WTC11 (cell line): ENCODE measurements at regions not wholly inside any gene's neighbourhood (a gene's known extent, or its start where the extent isn't known, plus 50 kb on each side); places are given as distances from the start of the nearest gene placed in this dataset.

ENCODE experiments used
- ATAC-seq: fragments of 200-7000 bp; cut with Tn5 transposase; 2 replicates; pipeline ENCODE4 v1.10.0; 2021; ENCODE audit warnings: mild to moderate bottlenecking, moderate library complexity
- CTCF ChIA-PET: fragments of 300-600 bp; sonication (Branson Sonifier 250); formaldehyde crosslinking; loops from one replicate; lab custom pipeline; 2021; ENCODE audit warnings: antibody characterized with exemption; lab: Charles Lee
- POLR2A ChIA-PET: fragments of 350-600 bp; sonication (Branson Sonifier 250); formaldehyde crosslinking; loops from one replicate; lab custom pipeline; 2021; ENCODE audit warnings: antibody characterized with exemption; lab: Charles Lee
- DNase-seq: peaks from one replicate; pipeline ENCODE4 v3.0.0; 2021; ENCODE audit warnings: low spot score
- H3K27ac Mint-ChIP-seq: 2 replicates; pipeline ENCODE4 v1.8.0; 2021; ENCODE audit warnings: mixed read lengths
- H3K27me3 Mint-ChIP-seq: 2 replicates; pipeline ENCODE4 v1.8.0; 2021; ENCODE audit warnings: low read depth, mild to moderate bottlenecking, moderate library complexity, mixed read lengths
- H3K36me3 Mint-ChIP-seq: 2 replicates; pipeline ENCODE4 v1.8.0; 2021; ENCODE audit warnings: mixed read lengths
- H3K4me1 Mint-ChIP-seq: 2 replicates; pipeline ENCODE4 v1.8.0; 2022; ENCODE audit warnings: mixed read lengths
- H3K4me3 Mint-ChIP-seq: 2 replicates; pipeline ENCODE4 v1.8.0; 2021; ENCODE audit warnings: mild to moderate bottlenecking, moderate library complexity, mixed read lengths
- H3K9me3 Mint-ChIP-seq: 2 replicates; pipeline ENCODE4 v1.8.0; 2021; ENCODE audit warnings: mixed read lengths
- AFF4 ChIP-seq: sonication (generic); formaldehyde crosslinking; IDR thresholded peaks from 2 replicates; pipeline ENCODE4 v1.8.1; 2023; ENCODE audit warnings: mild to moderate bottlenecking, missing genetic modification reagents, borderline replicate concordance
- E2F1 ChIP-seq: sonication (generic); formaldehyde crosslinking; IDR thresholded peaks from 2 replicates; pipeline ENCODE4 v1.8.0; 2022; ENCODE audit warnings: mild to moderate bottlenecking, missing genetic modification reagents
- ELF4 ChIP-seq: sonication (generic); formaldehyde crosslinking; IDR thresholded peaks from 2 replicates; pipeline ENCODE4 v1.8.1; 2022; ENCODE audit warnings: low read depth, mild to moderate bottlenecking, moderate library complexity, missing genetic modification reagents
- FOXJ3 ChIP-seq: sonication (generic); formaldehyde crosslinking; IDR thresholded peaks from 2 replicates; pipeline ENCODE4 v1.9.0; 2021; ENCODE audit warnings: missing genetic modification reagents, mild to moderate bottlenecking, borderline replicate concordance
- FOXP4 ChIP-seq: sonication (generic); formaldehyde crosslinking; IDR thresholded peaks from 2 replicates; pipeline ENCODE4 v1.8.0; 2022; ENCODE audit warnings: mild to moderate bottlenecking, missing genetic modification reagents
- JAZF1 ChIP-seq: fragments of 250-450 bp; sonication (Bioruptor Pico); IDR thresholded peaks from 2 replicates; pipeline ENCODE4 v1.9.0; 2021; ENCODE audit warnings: moderate library complexity, mild to moderate bottlenecking, inconsistent platforms
- MAX ChIP-seq: sonication (generic); formaldehyde crosslinking; IDR thresholded peaks from 2 replicates; pipeline ENCODE4 v1.8.0; 2022; ENCODE audit warnings: mild to moderate bottlenecking, missing genetic modification reagents
- MLX ChIP-seq: sonication (generic); formaldehyde crosslinking; IDR thresholded peaks from 2 replicates; pipeline ENCODE4 v1.8.1; 2023; ENCODE audit warnings: mild to moderate bottlenecking, missing genetic modification reagents, moderate library complexity
- MXD4 ChIP-seq: fragments of 250-450 bp; sonication (Bioruptor Pico); IDR thresholded peaks from 2 replicates; pipeline ENCODE4 v1.8.0; 2021; ENCODE audit warnings: mild to moderate bottlenecking, moderate library complexity, borderline replicate concordance
- NFATC4 ChIP-seq: fragments of 250-450 bp; sonication (Bioruptor Pico); IDR thresholded peaks from 2 replicates; pipeline ENCODE4 v1.9.0; 2021; ENCODE audit warnings: mild to moderate bottlenecking
- NR2C2 ChIP-seq: sonication (generic); formaldehyde crosslinking; IDR thresholded peaks from 2 replicates; pipeline ENCODE4 v1.8.0; 2022; ENCODE audit warnings: mild to moderate bottlenecking, missing genetic modification reagents
- OVOL2 ChIP-seq: fragments of 250-450 bp; sonication (Bioruptor Pico); IDR thresholded peaks from 2 replicates; pipeline ENCODE4 v1.9.0; 2021; ENCODE audit warnings: mild to moderate bottlenecking, borderline replicate concordance
- PREB ChIP-seq: sonication (generic); formaldehyde crosslinking; IDR thresholded peaks from 2 replicates; pipeline ENCODE4 v1.8.1; 2022; ENCODE audit warnings: mild to moderate bottlenecking, missing genetic modification reagents, moderate library complexity, borderline replicate concordance
- PRRX2 ChIP-seq: fragments of 250-450 bp; sonication (Bioruptor Pico); IDR thresholded peaks from 2 replicates; pipeline ENCODE4 v1.8.0; 2021; ENCODE audit warnings: mild to moderate bottlenecking
- RELA ChIP-seq: sonication (generic); formaldehyde crosslinking; IDR thresholded peaks from 2 replicates; pipeline ENCODE4 v1.8.1; 2022; ENCODE audit warnings: missing genetic modification reagents, mild to moderate bottlenecking, borderline replicate concordance
- SOX15 ChIP-seq: fragments of 250-450 bp; sonication (Bioruptor Pico); IDR thresholded peaks from 2 replicates; pipeline ENCODE4 v1.9.0; 2021; ENCODE audit warnings: mild to moderate bottlenecking
- TEAD4 ChIP-seq: sonication (generic); formaldehyde crosslinking; IDR thresholded peaks from 2 replicates; pipeline ENCODE4 v1.8.0; 2022; ENCODE audit warnings: mild to moderate bottlenecking, missing genetic modification reagents
- TP53 ChIP-seq: sonication (generic); formaldehyde crosslinking; IDR thresholded peaks from 2 replicates; pipeline ENCODE4 v1.8.1; 2023; ENCODE audit warnings: mild to moderate bottlenecking, missing genetic modification reagents
- USF1 ChIP-seq: sonication (generic); formaldehyde crosslinking; IDR thresholded peaks from 2 replicates; pipeline ENCODE4 v1.8.0; 2022; ENCODE audit warnings: mild to moderate bottlenecking, missing genetic modification reagents
- ZNF396 ChIP-seq: fragments of 250-450 bp; sonication (Bioruptor Pico); IDR thresholded peaks from 2 replicates; pipeline ENCODE4 v1.8.0; 2021; ENCODE audit warnings: mild to moderate bottlenecking, moderate library complexity, borderline replicate concordance
- ZNF416 ChIP-seq: fragments of 250-450 bp; sonication (Bioruptor Pico); IDR thresholded peaks from 2 replicates; pipeline ENCODE4 v1.9.0; 2021; ENCODE audit warnings: mild to moderate bottlenecking, inconsistent platforms
- ZSCAN18 ChIP-seq: fragments of 250-450 bp; sonication (Bioruptor Pico); IDR thresholded peaks from 2 replicates; pipeline ENCODE4 v2.1.2; 2022; ENCODE audit warnings: mild to moderate bottlenecking, moderate library complexity

GRCh38 chr10:130866857-130867256 is 444.7 kb downstream of the TCERG1L start:
- CTCF ChIA-PET, result no interaction called here
- POLR2A ChIA-PET, result no interaction called here
- Mint-ChIP-seq H3K9me3 (peaks cover 60% of the 10 kb centered on the region), H3K27me3 (peaks cover 4% of the 10 kb centered on the region), H3K27ac (no peak overlapping the region), H3K36me3 (peaks cover 66% of the 10 kb centered on the region), H3K4me1 (no peaks in the 10 kb centered on the region), H3K4me3 (no peak overlapping the region)
- no peak for DNase-seq
- ATAC-seq, result no peak
- TF ChIP-seq FOXP4, result no peak
- TF ChIP-seq PRRX2 (CRISPR knock-in tag), result no peak
- TF ChIP-seq MLX (CRISPR knock-in tag), result no peak
- TF ChIP-seq RELA (CRISPR knock-in tag), result no peak
- no peak for TF ChIP-seq NR2C2 (CRISPR knock-in tag)
- no peak for TF ChIP-seq USF1 (CRISPR knock-in tag)
- no peak for TF ChIP-seq OVOL2 (CRISPR knock-in tag)
- no peak for TF ChIP-seq ZNF416 (CRISPR knock-in tag)
- TF ChIP-seq, all 79 proteins: peak for 0

- ATAC-seq, result no peak
- peaks cover 6% of the 10 kb centered on the region for H3K27me3 Mint-ChIP-seq
- POLR2A ChIA-PET, result no interaction called here
- CTCF ChIA-PET, result no interaction called here
- H3K36me3 Mint-ChIP-seq, result peaks cover 67% of the 10 kb centered on the region
- no peak overlapping the region for H3K4me3 Mint-ChIP-seq
- no peak overlapping the region for H3K27ac Mint-ChIP-seq
- H3K9me3 Mint-ChIP-seq, result peaks cover 63% of the 10 kb centered on the region
- DNase-seq, result no peak
- no peaks in the 10 kb centered on the region for H3K4me1 Mint-ChIP-seq
- no peak for TF ChIP-seq AFF4
- no peak for TF ChIP-seq TP53 (CRISPR knock-in tag)
- TF ChIP-seq NFATC4 (CRISPR knock-in tag), result no peak
- no peak for TF ChIP-seq ZSCAN18
- no peak for TF ChIP-seq ZNF396
- TF ChIP-seq SOX15 (CRISPR knock-in tag), result no peak
- TF ChIP-seq PREB (CRISPR knock-in tag), result no peak
- TF ChIP-seq ZNF416 (CRISPR knock-in tag), result no peak
- TF ChIP-seq MLX (CRISPR knock-in tag), result no peak
- no peak for TF ChIP-seq MXD4
- no peak for TF ChIP-seq FOXJ3 (CRISPR knock-in tag)
- TF ChIP-seq ELF4, result no peak
- TF ChIP-seq E2F1 (CRISPR knock-in tag), result no peak
- TF ChIP-seq JAZF1 (CRISPR knock-in tag), result no peak
- no peak for TF ChIP-seq MAX (CRISPR knock-in tag)
- no peak for TF ChIP-seq TEAD4
Observed at GRCh38 chr10:130867446-130868194, 443.9 kb downstream of the TCERG1L start.
